Type B pancreatic cell (in vitro differentiated cells): ENCODE measurements at regions not wholly inside any gene's neighbourhood (a gene's known extent, or its start where the extent isn't known, plus 50 kb on each side); places are given as distances from the start of the nearest gene placed in this dataset.

Source experiments
- DNase-seq: peaks from one replicate; pipeline ENCODE4 v3.0.0; 2021; ENCODE audit warnings: mixed read lengths; ENCODE audit not compliant: unreplicated experiment; ENCODE audit errors: extremely low spot score
- H3K27ac Mint-ChIP-seq: 2 replicates; pipeline ENCODE4 v1.8.0; 2021; ENCODE audit warnings: mild to moderate bottlenecking, mixed read lengths
- H3K27me3 Mint-ChIP-seq: 2 replicates; pipeline ENCODE4 v1.8.0; 2021; ENCODE audit warnings: mixed read lengths
- H3K36me3 Mint-ChIP-seq: 2 replicates; pipeline ENCODE4 v1.8.0; 2021; ENCODE audit warnings: mixed read lengths
- H3K4me1 Mint-ChIP-seq: one replicate; pipeline ENCODE4 v1.8.0; 2021; ENCODE audit warnings: mixed read lengths; ENCODE audit not compliant: unreplicated experiment
- H3K4me3 Mint-ChIP-seq: 2 replicates; pipeline ENCODE4 v1.8.0; 2021; ENCODE audit warnings: mild to moderate bottlenecking, mixed read lengths
- H3K9me3 Mint-ChIP-seq: 2 replicates; pipeline ENCODE4 v1.8.0; 2021; ENCODE audit warnings: mixed read lengths
- CTCF ChIP-seq: fragments of 200-600 bp; sonication (generic); conservative IDR thresholded peaks from 2 replicates; pipeline ENCODE4 v1.5.0; 2021; ENCODE audit warnings: antibody characterized with exemption, mild to moderate bottlenecking

DNA sequence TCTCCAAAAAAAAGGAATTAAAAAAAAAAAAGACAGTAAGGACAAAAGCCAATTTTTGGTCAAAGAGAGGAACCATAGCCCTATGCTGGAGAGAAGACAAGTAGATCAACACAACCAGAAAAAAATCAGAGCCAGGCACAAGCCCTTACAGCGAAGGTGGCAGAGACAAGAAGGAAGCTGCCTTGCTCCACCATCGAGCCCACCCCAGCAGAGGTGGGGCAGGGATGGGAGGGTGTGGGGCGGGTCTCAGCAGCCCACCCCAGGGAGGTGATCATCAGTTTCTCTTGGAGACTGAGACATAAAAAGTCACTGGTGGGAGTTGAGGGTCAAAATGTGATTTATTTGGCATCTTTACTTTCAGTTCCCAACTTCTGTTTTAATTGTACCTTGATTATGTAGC is 332.4 kb downstream of the FOXO1 start:
- H3K9me3 Mint-ChIP-seq = peaks cover 9% of the 10 kb centered on the region
- no peak overlapping the region for H3K4me3 Mint-ChIP-seq
- no peaks in the 10 kb centered on the region for H3K36me3 Mint-ChIP-seq
- no peak for DNase-seq
- no peaks in the 10 kb centered on the region for H3K27me3 Mint-ChIP-seq
- no peak for TF ChIP-seq CTCF
- no peak overlapping the region for H3K27ac Mint-ChIP-seq
- peaks cover 7% of the 10 kb centered on the region for H3K4me1 Mint-ChIP-seq

- TF ChIP-seq CTCF = no peak
- Mint-ChIP-seq H3K9me3 (peaks cover 9% of the 10 kb centered on the region), H3K36me3 (no peaks in the 10 kb centered on the region), H3K27me3 (no peaks in the 10 kb centered on the region), H3K4me3 (no peak overlapping the region), H3K4me1 (peaks cover 7% of the 10 kb centered on the region), H3K27ac (no peak overlapping the region)
- no peak for DNase-seq
Observed at GRCh38 chr13:40334616-40335015, 331.8 kb downstream of the FOXO1 start.

DNA sequence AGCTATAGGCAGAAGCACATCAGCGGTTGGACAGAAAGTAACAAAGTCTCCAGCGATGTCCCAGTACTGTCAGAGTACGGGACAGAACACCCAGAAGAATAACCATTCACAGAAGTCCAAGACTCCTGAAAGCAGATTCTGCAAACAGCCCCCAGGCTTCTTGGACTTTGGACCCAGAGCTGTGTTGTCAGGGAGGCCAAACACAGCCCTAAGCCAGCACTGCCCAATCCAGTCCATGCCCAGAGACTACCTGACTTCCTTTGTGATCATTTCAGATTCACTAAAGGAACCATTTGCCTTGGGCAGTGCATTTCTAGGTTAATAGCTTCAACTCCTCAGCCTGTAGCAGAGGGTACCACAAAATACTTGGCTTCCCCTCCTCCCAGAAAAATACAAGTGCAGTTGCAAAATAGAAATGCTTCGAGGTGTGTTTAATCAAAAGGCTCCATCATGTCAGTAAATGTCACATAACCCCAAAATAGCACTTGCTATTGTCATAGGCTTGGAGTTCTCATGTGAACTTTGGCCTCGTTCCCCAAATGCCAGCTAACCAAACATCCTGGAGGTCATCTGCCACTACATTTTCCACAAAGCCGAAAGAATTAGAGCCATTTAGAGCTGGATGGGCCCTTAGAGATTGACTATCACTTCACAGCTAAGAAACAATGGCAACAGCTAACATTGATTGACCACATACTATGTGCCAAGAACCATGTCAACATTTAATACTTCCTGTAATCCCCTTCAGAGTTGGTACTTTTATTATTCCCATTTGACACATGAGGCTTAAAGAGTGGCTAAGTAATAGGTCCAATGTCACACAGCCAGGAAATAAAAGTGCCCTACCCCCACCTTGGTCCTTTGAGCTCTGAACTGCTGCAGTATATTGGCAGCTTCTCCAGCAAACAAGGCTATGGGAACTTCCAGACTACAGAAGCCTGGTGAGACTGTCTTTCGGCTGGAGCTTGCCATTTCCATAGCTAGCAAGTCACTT is 329.9 kb downstream of the FOXO1 start:
- no peaks in the 10 kb centered on the region for H3K27me3 Mint-ChIP-seq
- no peaks in the 10 kb centered on the region for H3K9me3 Mint-ChIP-seq
- H3K4me3 Mint-ChIP-seq = no peak overlapping the region
- peaks cover 25% of the 10 kb centered on the region for H3K4me1 Mint-ChIP-seq
- DNase-seq = no peak
- no peak for TF ChIP-seq CTCF
- H3K36me3 Mint-ChIP-seq = no peaks in the 10 kb centered on the region
- H3K27ac Mint-ChIP-seq = peak overlapping the region; percentile 48

DNA sequence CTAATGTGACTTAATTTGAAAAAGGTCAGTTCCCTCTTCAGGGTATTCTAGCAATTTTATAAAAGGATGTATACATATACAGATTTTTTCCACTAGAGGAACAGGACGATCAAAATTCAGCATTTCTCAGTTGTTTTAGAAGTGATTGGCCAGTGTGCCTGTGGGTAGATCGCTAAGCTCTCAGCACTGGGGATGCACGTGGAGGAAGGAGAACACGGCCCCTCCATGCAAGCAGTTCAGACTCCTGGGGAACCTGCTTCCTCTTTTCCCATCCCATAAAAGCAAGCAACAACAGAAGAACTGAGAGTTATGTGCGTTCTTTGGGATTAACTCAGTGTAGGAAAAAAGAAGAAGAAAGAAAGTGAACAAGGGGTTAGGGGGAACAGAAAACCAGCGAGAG is 328.8 kb downstream of the FOXO1 start:
- no peaks in the 10 kb centered on the region for H3K27me3 Mint-ChIP-seq
- H3K36me3 Mint-ChIP-seq = no peaks in the 10 kb centered on the region
- TF ChIP-seq CTCF = no peak
- no peak overlapping the region for H3K4me3 Mint-ChIP-seq
- H3K27ac Mint-ChIP-seq = no peak overlapping the region
- H3K4me1 Mint-ChIP-seq = peaks cover 32% of the 10 kb centered on the region
- DNase-seq = no peak
- H3K9me3 Mint-ChIP-seq = no peaks in the 10 kb centered on the region

DNA sequence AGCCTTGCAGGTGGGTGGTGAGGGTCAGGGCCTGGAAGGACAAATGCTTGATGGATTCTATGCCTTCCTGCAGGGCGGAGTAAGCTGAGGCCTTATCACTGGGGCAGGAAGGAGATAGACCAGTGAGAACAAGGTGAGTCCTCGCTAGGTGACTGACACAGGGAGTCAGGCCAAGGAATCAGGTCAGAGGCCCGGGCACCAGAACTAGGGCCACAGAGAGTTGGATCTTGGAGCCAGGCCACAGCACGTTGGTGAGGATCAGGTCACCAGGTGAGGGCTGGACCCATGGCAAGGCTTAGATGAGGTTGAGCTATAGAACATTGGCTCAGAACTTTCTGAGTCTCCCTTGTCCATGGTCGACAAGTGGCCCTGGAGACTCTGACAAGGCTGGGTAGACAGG is 328.2 kb downstream of the FOXO1 start:
- TF ChIP-seq CTCF = no peak
- no peak for DNase-seq
- Mint-ChIP-seq H3K9me3 (no peaks in the 10 kb centered on the region), H3K27ac (no peak overlapping the region), H3K4me1 (peaks cover 38% of the 10 kb centered on the region), H3K27me3 (no peaks in the 10 kb centered on the region), H3K4me3 (no peak overlapping the region), H3K36me3 (no peaks in the 10 kb centered on the region)
